NCI-H460 (cell line): ENCODE measurements at regions not wholly inside any gene's neighbourhood (a gene's known extent, or its start where the extent isn't known, plus 50 kb on each side); places are given as distances from the start of the nearest gene placed in this dataset.

Experiments
- DNase-seq: peaks from one replicate; pipeline ENCODE4 v3.0.0-alpha.2; 2016; ENCODE audit warnings: low read depth; ENCODE audit errors: extremely low read depth

GRCh38 chr2:156165742-156166141, 166.8 kb downstream of the NR4A2 start:
- DNase-seq, result no peak

GRCh38 chr2:156164091-156164720, 168.3 kb downstream of the NR4A2 start:
- no peak for DNase-seq

- DNase-seq, result no peak
Measured at GRCh38 chr2:156158808-156159207, 173.7 kb downstream of the NR4A2 start.

- DNase-seq, result no peak
Measured at GRCh38 chr2:156157670-156158069, 174.9 kb downstream of the NR4A2 start.

GRCh38 chr2:156156580-156156979, 175.9 kb downstream of the NR4A2 start:
- DNase-seq, result no peak

- no peak for DNase-seq
Measured at GRCh38 chr2:156155319-156155718, 177.2 kb downstream of the NR4A2 start.

GRCh38 chr2:156151351-156151750, 181.2 kb downstream of the NR4A2 start:
- peak; percentile 1 for DNase-seq

- no peak for DNase-seq
Measured at GRCh38 chr2:156147594-156148330, 184.8 kb downstream of the NR4A2 start.

- no peak for DNase-seq
Measured at GRCh38 chr2:156145976-156146375, 186.5 kb downstream of the NR4A2 start.

GRCh38 chr2:156145469-156145868, 187.1 kb downstream of the NR4A2 start:
- no peak for DNase-seq

GRCh38 chr2:156136566-156136965, 196.0 kb downstream of the NR4A2 start:
- DNase-seq, result no peak

GRCh38 chr2:156134887-156135286, 197.6 kb downstream of the NR4A2 start:
- no peak for DNase-seq

- no peak for DNase-seq
Measured at GRCh38 chr2:156132941-156133340, 199.6 kb downstream of the NR4A2 start.

GRCh38 chr2:156132130-156132529, 200.4 kb downstream of the NR4A2 start:
- DNase-seq, result no peak

GRCh38 chr2:156129227-156129626, 203.3 kb downstream of the NR4A2 start:
- DNase-seq, result no peak

GRCh38 chr2:156125018-156125417, 207.5 kb downstream of the NR4A2 start:
- no peak for DNase-seq

GRCh38 chr2:156124458-156124857, 208.1 kb downstream of the NR4A2 start:
- no peak for DNase-seq

GRCh38 chr2:156118753-156119416, 213.6 kb downstream of the NR4A2 start:
- DNase-seq, result no peak

GRCh38 chr2:156116113-156116512, 216.4 kb downstream of the NR4A2 start:
- DNase-seq, result no peak

GRCh38 chr2:156115338-156115737, 217.2 kb downstream of the NR4A2 start:
- no peak for DNase-seq

- no peak for DNase-seq
Measured at GRCh38 chr2:156112323-156112722, 220.2 kb downstream of the NR4A2 start.

- DNase-seq, result no peak
Measured at GRCh38 chr2:156110890-156111289, 221.6 kb downstream of the NR4A2 start.
